Liver (tissue), 7 donors: ENCODE measurements at regions not wholly inside any gene's neighbourhood (a gene's known extent, or its start where the extent isn't known, plus 50 kb on each side); places are given as distances from the start of the nearest gene placed in this dataset.

Source experiments
- DNase-seq: peaks from one replicate; pipeline ENCODE4 v3.0.0-alpha.2; 2017; ENCODE audit warnings: low spot score
- H3K27ac ChIP-seq, 2 donors: one replicate each; pipeline ENCODE4 v1.7.0; 2013; ENCODE audit warnings: inconsistent platforms in 2 of 2, low read length in 2 of 2, control low read depth in 1 of 2, low read depth in 1 of 2, mild to moderate bottlenecking in 1 of 2
- H3K27me3 ChIP-seq, 4 donors: one replicate each; pipeline versions ENCODE4 v1.6.1 to v1.7.0; 2013; ENCODE audit warnings: low read length in 3 of 4, inconsistent platforms in 1 of 4, mild to moderate bottlenecking in 1 of 4, moderate library complexity in 1 of 4; ENCODE audit not compliant: control insufficient read depth in 4 of 4, insufficient read depth in 4 of 4
- H3K36me3 ChIP-seq, 4 donors: one replicate each; pipeline versions ENCODE4 v1.6.1 to v1.7.0; 2013; ENCODE audit warnings: low read length in 3 of 4, mild to moderate bottlenecking in 3 of 4, low read depth in 1 of 4, moderate library complexity in 1 of 4; ENCODE audit not compliant: control insufficient read depth in 4 of 4, insufficient read depth in 3 of 4
- H3K4me1 ChIP-seq, 4 donors: one replicate each; pipeline versions ENCODE4 v1.6.1 to v1.7.0; 2013; ENCODE audit warnings: low read length in 3 of 4, mild to moderate bottlenecking in 3 of 4, moderate library complexity in 1 of 4; ENCODE audit not compliant: control insufficient read depth in 4 of 4, insufficient read depth in 4 of 4
- H3K4me3 ChIP-seq, 3 donors: one replicate each; pipeline versions ENCODE4 v1.6.1 to v1.7.0; 2013; ENCODE audit warnings: low read length in 3 of 3, control low read depth in 1 of 3, low read depth in 1 of 3, mild to moderate bottlenecking in 1 of 3
- H3K9ac ChIP-seq, 2 donors: one replicate each; pipeline ENCODE4 v1.7.0; 2013; ENCODE audit warnings: low read length in 2 of 2, mild to moderate bottlenecking in 2 of 2, moderate library complexity in 2 of 2, control low read depth in 1 of 2, low read depth in 1 of 2
- H3K9me3 ChIP-seq, 4 donors: one replicate each; pipeline versions ENCODE4 v1.6.1 to v1.7.0; 2013; ENCODE audit warnings: low read length in 3 of 4; ENCODE audit not compliant: control insufficient read depth in 4 of 4
- ATF3 ChIP-seq: IDR thresholded peaks from 2 replicates; pipeline ENCODE4 v1.6.1; 2016; ENCODE audit warnings: antibody characterized with exemption
- EGR1 ChIP-seq, 2 donors: IDR thresholded peaks; 2 replicates each; pipeline ENCODE4 v1.6.1; 2016 to 2018; ENCODE audit warnings: antibody characterized with exemption in 2 of 2, low read depth in 2 of 2
- FOXA1 ChIP-seq: IDR thresholded peaks from 2 replicates; pipeline ENCODE4 v1.6.1; 2016; ENCODE audit warnings: antibody characterized with exemption
- FOXA2 ChIP-seq: IDR thresholded peaks from 2 replicates; pipeline ENCODE4 v1.6.1; 2016; ENCODE audit warnings: antibody characterized with exemption
- GABPA ChIP-seq, 2 donors: IDR thresholded peaks in 1 of 2; conservative IDR thresholded peaks in 1 of 2; 2 replicates each; pipeline ENCODE4 v1.6.1; 2016; ENCODE audit warnings: antibody characterized with exemption in 2 of 2, mild to moderate bottlenecking in 1 of 2, moderate library complexity in 1 of 2
- HNF4G ChIP-seq: IDR thresholded peaks from 2 replicates; pipeline ENCODE4 v1.6.1; 2016; ENCODE audit warnings: antibody characterized with exemption
- JUND ChIP-seq, 2 donors: IDR thresholded peaks; 2 replicates each; pipeline ENCODE4 v1.6.1; 2016; ENCODE audit warnings: antibody characterized with exemption in 2 of 2
- MAX ChIP-seq: IDR thresholded peaks from 2 replicates; pipeline ENCODE4 v1.6.1; 2016; ENCODE audit warnings: antibody characterized with exemption
- RAD21 ChIP-seq, 2 donors: IDR thresholded peaks; 2 replicates each; pipeline ENCODE4 v1.6.1; 2016; ENCODE audit warnings: antibody characterized with exemption in 2 of 2, mild to moderate bottlenecking in 2 of 2
- RXRA ChIP-seq, 2 donors: IDR thresholded peaks; 2 replicates each; pipeline ENCODE4 v1.6.1; 2017 to 2018; ENCODE audit warnings: antibody characterized with exemption in 2 of 2, mild to moderate bottlenecking in 1 of 2
- SP1 ChIP-seq: IDR thresholded peaks from 2 replicates; pipeline ENCODE4 v1.6.1; 2018; ENCODE audit warnings: antibody characterized with exemption, mild to moderate bottlenecking
- TAF1 ChIP-seq: conservative IDR thresholded peaks from 2 replicates; pipeline ENCODE4 v1.6.1; 2016; ENCODE audit warnings: antibody characterized with exemption, mild to moderate bottlenecking
- YY1 ChIP-seq: IDR thresholded peaks from 2 replicates; pipeline ENCODE4 v1.6.1; 2016; ENCODE audit warnings: antibody characterized with exemption, mild to moderate bottlenecking
- ZBTB33 ChIP-seq: IDR thresholded peaks from 2 replicates; pipeline ENCODE4 v1.6.1; 2016; ENCODE audit warnings: antibody characterized with exemption
- WGBS: extraction: QIAGEN DNeasy Blood & Tissue Kit; methylation state at CpG from one replicate; pipeline ENCODE4 v1.1.7; 2013; 5-methylcytosine and 5-hydroxymethylcytosine counted together
- donor health status: healthy.
- donor health status: healthy.
- donor health status: healthy.
- donor health status: healthy.

GRCh38 chr2:15881120-15881433 is 59.3 kb upstream of the MYCN start:
- 81% methylated on average over 7 of the region's 7 CpGs for WGBS
- Histone ChIP-seq H3K4me1 (peaks cover 0 to 5% (median 0%) of the 10 kb centered on the region in 4 donors), H3K36me3 (no peaks in the 10 kb centered on the region), H3K9ac (no peak overlapping the region), H3K27me3 (no peaks in the 10 kb centered on the region), H3K9me3 (no peaks in the 10 kb centered on the region), H3K27ac (no peak overlapping the region), H3K4me3 (no peak overlapping the region)
- TF ChIP-seq YY1 (no peak), ZBTB33 (no peak), MAX (no peak), HNF4G (no peak), TAF1 (no peak)
- no peak for DNase-seq

- no peak overlapping the region for H3K27ac ChIP-seq
- 95% methylated on average over 2 of the region's 2 CpGs for WGBS
- no peaks in the 10 kb centered on the region for H3K36me3 ChIP-seq
- H3K27me3 ChIP-seq: no peaks in the 10 kb centered on the region
- TF ChIP-seq GABPA (IDR thresholded peaks at IDR 0.05 in 1 of 2, conservative IDR thresholded peaks at IDR 0.05 in 1 of 2) (no peak), SP1 (no peak), FOXA1 (no peak), YY1 (no peak), JUND (IDR thresholded peaks at IDR 0.05) (no peak), HNF4G (no peak), MAX (no peak), FOXA2 (no peak), EGR1 (IDR thresholded peaks at IDR 0.05; ENCODE audit: low read depth in 2 of 2) (no peak), RAD21 (IDR thresholded peaks at IDR 0.05) (no peak)
- no peaks in the 10 kb centered on the region for H3K4me1 ChIP-seq
- H3K9me3 ChIP-seq: no peaks in the 10 kb centered on the region
- no peak overlapping the region for H3K4me3 ChIP-seq
- no peak overlapping the region for H3K9ac ChIP-seq
- DNase-seq: no peak
Observed at GRCh38 chr2:15881676-15882075, 58.7 kb upstream of the MYCN start.

- WGBS: 94% methylated on average over 5 of the region's 5 CpGs
Observed at GRCh38 chr2:15882761-15883497, 57.4 kb upstream of the MYCN start.

More at GRCh38 chr2:15882761-15883497, 57.4 kb upstream of the MYCN start:
- no peak for DNase-seq
- no peak overlapping the region for H3K4me3 ChIP-seq
- TF ChIP-seq ATF3 (no peak), GABPA (IDR thresholded peaks at IDR 0.05 in 1 of 2, conservative IDR thresholded peaks at IDR 0.05 in 1 of 2) (no peak), RXRA (IDR thresholded peaks at IDR 0.05) (no peak), ZBTB33 (no peak), FOXA1 (no peak), TAF1 (no peak), SP1 (no peak)
- H3K36me3 ChIP-seq: no peaks in the 10 kb centered on the region
- H3K9ac ChIP-seq: no peak overlapping the region
- H3K27ac ChIP-seq: no peak overlapping the region
- H3K27me3 ChIP-seq: no peaks in the 10 kb centered on the region
- H3K4me1 ChIP-seq: no peaks in the 10 kb centered on the region
- H3K9me3 ChIP-seq: no peaks in the 10 kb centered on the region
